ENCODE measurements at regions not wholly inside any gene's neighbourhood (a gene's known extent, or its start where the extent isn't known, plus 50 kb on each side); places are given as distances from the start of the nearest gene placed in this dataset.

DNA sequence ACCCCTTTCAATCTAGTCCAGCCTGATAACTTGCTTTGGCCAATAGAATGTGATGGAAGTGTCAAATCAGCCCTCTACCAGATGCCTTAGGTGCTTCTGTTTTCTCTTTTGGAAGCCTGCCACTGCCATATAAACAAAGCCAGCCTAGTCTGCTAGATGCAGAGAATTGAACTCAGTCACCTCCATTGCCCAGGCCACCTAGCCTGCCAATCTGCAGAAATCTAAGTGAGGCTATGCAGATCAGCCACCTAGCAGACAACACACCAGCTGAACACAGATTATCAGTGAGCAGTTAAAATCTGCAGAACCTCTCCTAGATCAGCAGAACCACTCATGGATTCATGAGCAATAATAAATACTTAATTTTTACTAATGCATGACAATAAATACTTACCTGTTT lies 1108.2 kb downstream of the PCDH18 start:
- TF ChIP-seq, protein P1, sequence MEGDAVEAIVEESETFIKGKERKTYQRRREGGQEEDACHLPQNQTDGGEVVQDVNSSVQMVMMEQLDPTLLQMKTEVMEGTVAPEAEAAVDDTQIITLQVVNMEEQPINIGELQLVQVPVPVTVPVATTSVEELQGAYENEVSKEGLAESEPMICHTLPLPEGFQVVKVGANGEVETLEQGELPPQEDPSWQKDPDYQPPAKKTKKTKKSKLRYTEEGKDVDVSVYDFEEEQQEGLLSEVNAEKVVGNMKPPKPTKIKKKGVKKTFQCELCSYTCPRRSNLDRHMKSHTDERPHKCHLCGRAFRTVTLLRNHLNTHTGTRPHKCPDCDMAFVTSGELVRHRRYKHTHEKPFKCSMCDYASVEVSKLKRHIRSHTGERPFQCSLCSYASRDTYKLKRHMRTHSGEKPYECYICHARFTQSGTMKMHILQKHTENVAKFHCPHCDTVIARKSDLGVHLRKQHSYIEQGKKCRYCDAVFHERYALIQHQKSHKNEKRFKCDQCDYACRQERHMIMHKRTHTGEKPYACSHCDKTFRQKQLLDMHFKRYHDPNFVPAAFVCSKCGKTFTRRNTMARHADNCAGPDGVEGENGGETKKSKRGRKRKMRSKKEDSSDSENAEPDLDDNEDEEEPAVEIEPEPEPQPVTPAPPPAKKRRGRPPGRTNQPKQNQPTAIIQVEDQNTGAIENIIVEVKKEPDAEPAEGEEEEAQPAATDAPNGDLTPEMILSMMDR (IDR thresholded peaks at IDR 0.05): no peak
- no peak for TF ChIP-seq POLR2A (IDR thresholded peaks at IDR 0.05)
